GM20000 (cell line): ENCODE measurements at regions not wholly inside any gene's neighbourhood (a gene's known extent, or its start where the extent isn't known, plus 50 kb on each side); places are given as distances from the start of the nearest gene placed in this dataset.

Experiments
- DNase-seq: peaks from one replicate; pipeline ENCODE4 v3.0.0; 2012; ENCODE audit warnings: low spot score
- TF ChIP-seq, protein P1 (sequence below): IDR thresholded peaks from 2 replicates; pipeline ENCODE4 v1.5.1; 2012; ENCODE audit warnings: mild to moderate bottlenecking, control low read depth; ENCODE audit errors: extremely low read depth, missing control alignments

DNA sequence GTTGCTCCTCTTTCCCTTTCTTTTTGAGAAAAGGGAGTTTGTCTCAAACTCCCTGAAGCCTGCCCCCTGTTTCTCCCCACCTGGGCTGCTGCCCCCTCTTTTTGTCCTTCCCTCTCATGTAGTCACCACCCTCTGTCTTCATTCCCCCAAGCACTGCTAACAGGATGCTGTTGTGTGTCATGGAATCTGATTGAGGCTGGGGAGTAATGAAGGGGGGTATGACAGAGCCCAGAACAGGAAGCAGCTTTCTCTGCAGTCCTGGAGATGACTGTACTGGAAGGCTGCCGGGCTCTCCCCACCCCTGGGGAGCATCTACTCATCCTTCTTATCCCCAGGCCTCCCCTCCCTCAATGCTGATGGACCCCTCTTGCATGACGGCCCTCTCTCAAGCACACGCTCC is 181.6 kb downstream of the ABHD5 start:
- DNase-seq, result no peak

DNA sequence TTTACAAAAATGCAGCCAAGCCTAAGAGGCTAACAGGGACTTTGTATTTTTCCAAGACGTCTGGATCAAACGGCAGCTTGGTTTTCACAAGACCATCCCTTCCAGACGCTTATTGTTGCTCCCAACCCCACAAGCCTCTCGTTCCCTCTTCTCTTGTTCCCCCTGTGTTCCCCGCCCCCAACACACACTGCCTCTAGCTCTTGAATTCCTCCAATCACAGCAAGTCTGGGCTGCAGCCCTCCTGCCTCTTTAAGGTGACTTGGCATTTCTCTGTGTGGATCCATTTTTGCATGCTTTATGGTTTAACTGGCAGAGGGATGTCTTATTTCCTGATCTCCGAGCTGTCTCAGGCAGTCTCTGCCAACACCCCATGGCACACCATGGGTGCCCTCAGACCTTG is 182.2 kb downstream of the ABHD5 start:
- TF ChIP-seq, protein P1, sequence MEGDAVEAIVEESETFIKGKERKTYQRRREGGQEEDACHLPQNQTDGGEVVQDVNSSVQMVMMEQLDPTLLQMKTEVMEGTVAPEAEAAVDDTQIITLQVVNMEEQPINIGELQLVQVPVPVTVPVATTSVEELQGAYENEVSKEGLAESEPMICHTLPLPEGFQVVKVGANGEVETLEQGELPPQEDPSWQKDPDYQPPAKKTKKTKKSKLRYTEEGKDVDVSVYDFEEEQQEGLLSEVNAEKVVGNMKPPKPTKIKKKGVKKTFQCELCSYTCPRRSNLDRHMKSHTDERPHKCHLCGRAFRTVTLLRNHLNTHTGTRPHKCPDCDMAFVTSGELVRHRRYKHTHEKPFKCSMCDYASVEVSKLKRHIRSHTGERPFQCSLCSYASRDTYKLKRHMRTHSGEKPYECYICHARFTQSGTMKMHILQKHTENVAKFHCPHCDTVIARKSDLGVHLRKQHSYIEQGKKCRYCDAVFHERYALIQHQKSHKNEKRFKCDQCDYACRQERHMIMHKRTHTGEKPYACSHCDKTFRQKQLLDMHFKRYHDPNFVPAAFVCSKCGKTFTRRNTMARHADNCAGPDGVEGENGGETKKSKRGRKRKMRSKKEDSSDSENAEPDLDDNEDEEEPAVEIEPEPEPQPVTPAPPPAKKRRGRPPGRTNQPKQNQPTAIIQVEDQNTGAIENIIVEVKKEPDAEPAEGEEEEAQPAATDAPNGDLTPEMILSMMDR, result no peak
- no peak for DNase-seq

More for the DNA sequence above, 181.6 kb downstream of the ABHD5 start:
- TF ChIP-seq, protein P1, result no peak

DNA sequence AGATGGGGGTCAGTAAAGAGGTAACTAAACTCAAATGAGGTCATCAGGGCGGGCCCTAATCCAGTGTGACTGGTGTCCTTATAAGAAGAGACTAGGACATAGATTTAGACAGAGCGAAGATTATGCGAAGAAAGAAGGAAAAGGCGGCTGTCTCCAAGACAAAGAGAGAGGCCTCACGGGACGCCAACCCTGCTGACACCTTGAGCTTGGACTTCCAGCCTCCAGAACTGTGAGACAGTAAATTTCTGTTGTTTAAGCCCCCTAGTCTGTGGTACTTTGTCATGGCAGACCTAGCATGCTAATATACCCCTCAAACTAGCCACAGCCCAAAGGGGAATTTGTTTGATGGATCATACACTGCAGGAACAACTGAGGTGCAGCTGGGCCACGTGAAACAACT is 183.0 kb downstream of the ABHD5 start:
- no peak for DNase-seq
- TF ChIP-seq, protein P1, result no peak

DNA sequence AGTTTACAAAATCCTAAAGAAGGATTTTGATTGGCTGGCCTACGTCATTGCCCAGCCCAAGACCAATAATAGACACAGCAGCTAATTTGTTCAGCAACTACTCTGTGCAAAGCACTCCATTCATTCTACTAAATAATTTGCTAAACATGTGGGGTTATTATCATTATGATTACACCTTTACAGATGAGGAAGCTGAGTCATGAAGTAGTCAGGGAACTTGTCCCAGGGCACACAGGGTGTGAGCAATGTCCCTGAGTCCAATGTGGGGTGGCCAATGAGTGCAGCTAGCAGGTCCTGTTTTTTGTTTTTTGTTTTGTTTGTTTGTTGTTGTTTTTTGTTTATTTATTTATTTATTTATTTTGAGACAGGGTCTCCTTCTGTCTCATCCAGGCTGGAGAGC is 183.6 kb downstream of the ABHD5 start:
- no peak for DNase-seq
- TF ChIP-seq, protein P1, result no peak

DNA sequence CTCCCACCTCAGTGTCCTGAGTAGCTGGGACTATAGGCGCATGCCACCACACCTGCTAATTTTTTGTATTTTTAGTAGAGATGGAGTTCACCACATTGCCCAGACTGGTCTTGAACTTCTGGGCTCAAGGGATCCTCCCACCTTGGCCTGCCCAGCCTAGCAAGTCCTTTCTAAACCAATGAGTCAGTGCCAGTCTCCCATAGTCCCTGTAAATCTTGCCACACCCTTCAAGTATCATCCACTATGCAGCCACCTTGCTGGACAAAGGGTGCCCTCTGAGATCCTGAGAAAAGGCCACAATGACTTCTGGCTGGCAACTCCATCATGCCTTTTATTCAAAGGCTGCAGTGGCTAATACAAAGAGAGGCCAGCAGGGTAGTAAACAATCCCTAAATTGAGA is 184.0 kb downstream of the ABHD5 start:
- TF ChIP-seq, protein P1, result no peak
- no peak for DNase-seq

DNA sequence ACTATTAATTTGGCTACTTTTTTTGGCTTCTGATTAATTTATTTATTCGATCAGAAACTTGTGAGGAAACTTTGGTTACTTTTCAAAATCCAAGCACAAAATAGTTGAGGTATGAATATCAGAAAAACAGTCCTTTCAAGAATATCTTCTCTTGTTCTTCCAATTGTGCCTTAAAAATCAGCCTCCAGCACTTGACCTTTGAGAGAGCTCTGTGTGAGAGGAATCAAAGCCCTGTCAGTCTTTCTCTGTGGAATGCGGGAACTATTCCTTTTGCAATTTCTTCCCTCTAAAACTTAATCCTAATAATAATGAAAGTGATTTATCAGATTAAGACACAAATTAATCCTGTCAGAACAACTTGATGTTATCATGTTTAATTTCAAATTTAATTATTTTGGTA is 185.9 kb downstream of the ABHD5 start:
- DNase-seq, result no peak
- TF ChIP-seq, protein P1, result no peak

DNA sequence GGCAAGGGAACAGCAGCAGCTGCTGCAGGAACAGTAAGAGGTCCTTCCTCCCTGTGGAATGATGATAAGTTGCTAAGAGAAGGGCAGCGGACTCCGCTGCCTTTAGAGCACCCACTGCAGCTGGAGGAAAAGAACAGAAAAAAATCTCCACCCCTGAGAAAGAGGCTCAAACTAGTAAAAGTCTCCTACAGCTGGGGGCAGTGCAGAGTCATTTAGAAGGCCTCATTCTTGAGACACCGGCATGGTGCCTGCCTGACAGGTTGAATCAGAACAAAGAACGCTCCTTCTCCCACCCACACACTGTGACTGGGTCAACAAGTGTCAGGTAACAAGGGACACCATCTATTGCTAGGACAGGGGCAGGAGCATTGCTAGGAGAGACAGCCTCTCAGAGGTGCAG is 188.4 kb downstream of the ABHD5 start:
- peak; percentile 56 for DNase-seq

More for the DNA sequence above, 188.4 kb downstream of the ABHD5 start:
- TF ChIP-seq, protein P1, result peak; percentile 6
